Stimulated activated naive B cell treated with anti-CD40 and anti-IgM and Interleukin-4, amounts not matched to agents 10 μg/mL and 1 μg/mL and 100 μg/mL, for 72 hours (primary cell): ENCODE measurements at regions not wholly inside any gene's neighbourhood (a gene's known extent, or its start where the extent isn't known, plus 50 kb on each side); places are given as distances from the start of the nearest gene placed in this dataset.
A peak's percentile ranks its signal among the peaks of the same experiment; 100 is the strongest.
"Not testable (repeated sequence)": the region's sequence is repeated elsewhere in the genome, so short reads cannot be mapped to it uniquely, and the experiment has no call there.

Experiments
- ATAC-seq, 2 donors: fragments of 150-1000 bp; cut with Tn5 transposase; replicated peaks; 2 replicates each; pipeline ENCODE4 v1.10.0; 2021; ENCODE audit warnings: moderate library complexity in 1 of 2
- DNase-seq: peaks from one replicate; pipeline ENCODE4 v3.0.0; 2021
- H3K27ac Mint-ChIP-seq: one replicate; pipeline ENCODE4 v1.8.0; 2022; ENCODE audit warnings: mild to moderate bottlenecking, mixed read lengths
- H3K27me3 Mint-ChIP-seq, 2 donors: one replicate each; pipeline ENCODE4 v1.8.0; 2022; ENCODE audit warnings: mixed read lengths in 2 of 2
- H3K36me3 Mint-ChIP-seq, 2 donors: one replicate each; pipeline ENCODE4 v1.8.0; 2022; ENCODE audit warnings: mixed read lengths in 2 of 2, mild to moderate bottlenecking in 1 of 2
- H3K4me1 Mint-ChIP-seq, 2 donors: one replicate each; pipeline ENCODE4 v1.8.0; 2022; ENCODE audit warnings: mixed read lengths in 2 of 2, mild to moderate bottlenecking in 1 of 2
- H3K4me3 Mint-ChIP-seq, 2 donors: one replicate each; pipeline ENCODE4 v1.8.0; 2022; ENCODE audit warnings: mild to moderate bottlenecking in 2 of 2, mixed read lengths in 2 of 2, moderate library complexity in 1 of 2
- H3K9me3 Mint-ChIP-seq, 2 donors: one replicate each; pipeline ENCODE4 v1.8.0; 2022; ENCODE audit warnings: mixed read lengths in 2 of 2, mild to moderate bottlenecking in 1 of 2

GRCh38 chr1:196366-196765, 255.1 kb downstream of the OR4F29 start:
- DNase-seq, H3K4me3 Mint-ChIP-seq, H3K4me1 Mint-ChIP-seq, ATAC-seq, H3K9me3 Mint-ChIP-seq, H3K27ac Mint-ChIP-seq, H3K36me3 Mint-ChIP-seq, H3K27me3 Mint-ChIP-seq: not testable (repeated sequence)

- not testable (repeated sequence) for ATAC-seq, DNase-seq, H3K9me3 Mint-ChIP-seq, H3K4me3 Mint-ChIP-seq, H3K4me1 Mint-ChIP-seq, H3K36me3 Mint-ChIP-seq, H3K27ac Mint-ChIP-seq, H3K27me3 Mint-ChIP-seq
These were observed 260.0 kb downstream of the OR4F29 start for GRCh38 chr1:191296-192049.

- not testable (repeated sequence) for H3K36me3 Mint-ChIP-seq, ATAC-seq, H3K27me3 Mint-ChIP-seq, DNase-seq, H3K4me1 Mint-ChIP-seq, H3K4me3 Mint-ChIP-seq, H3K9me3 Mint-ChIP-seq, H3K27ac Mint-ChIP-seq
These were observed 260.8 kb downstream of the OR4F29 start for GRCh38 chr1:190678-191077.

- not testable (repeated sequence) for H3K4me3 Mint-ChIP-seq, H3K9me3 Mint-ChIP-seq, ATAC-seq, DNase-seq, H3K36me3 Mint-ChIP-seq, H3K4me1 Mint-ChIP-seq, H3K27ac Mint-ChIP-seq, H3K27me3 Mint-ChIP-seq
These were observed 261.6 kb downstream of the OR4F29 start for GRCh38 chr1:189915-190314.

GRCh38 chr1:189270-189669, 262.2 kb downstream of the OR4F29 start:
- H3K27me3 Mint-ChIP-seq, H3K4me1 Mint-ChIP-seq, H3K36me3 Mint-ChIP-seq, H3K27ac Mint-ChIP-seq, ATAC-seq, H3K4me3 Mint-ChIP-seq, DNase-seq, H3K9me3 Mint-ChIP-seq: not testable (repeated sequence)

- H3K27ac Mint-ChIP-seq, H3K9me3 Mint-ChIP-seq, DNase-seq, H3K4me3 Mint-ChIP-seq, ATAC-seq, H3K27me3 Mint-ChIP-seq, H3K4me1 Mint-ChIP-seq, H3K36me3 Mint-ChIP-seq: not testable (repeated sequence)
These were observed 264.2 kb downstream of the OR4F29 start for GRCh38 chr1:187298-187697.

- H3K4me3 Mint-ChIP-seq, ATAC-seq, H3K4me1 Mint-ChIP-seq, H3K27ac Mint-ChIP-seq, H3K9me3 Mint-ChIP-seq, DNase-seq, H3K36me3 Mint-ChIP-seq, H3K27me3 Mint-ChIP-seq: not testable (repeated sequence)
These were observed 264.8 kb downstream of the OR4F29 start for GRCh38 chr1:186691-187131.

GRCh38 chr1:186223-186622, 265.3 kb downstream of the OR4F29 start:
- not testable (repeated sequence) for H3K4me3 Mint-ChIP-seq, DNase-seq, H3K27me3 Mint-ChIP-seq

GRCh38 chr1:185526-185925, 266.0 kb downstream of the OR4F29 start:
- not testable (repeated sequence) for H3K9me3 Mint-ChIP-seq, H3K27me3 Mint-ChIP-seq, H3K36me3 Mint-ChIP-seq, DNase-seq, H3K27ac Mint-ChIP-seq, ATAC-seq, H3K4me3 Mint-ChIP-seq, H3K4me1 Mint-ChIP-seq

More at GRCh38 chr1:186223-186622, 265.3 kb downstream of the OR4F29 start:
- not testable (repeated sequence) for H3K27ac Mint-ChIP-seq, ATAC-seq, H3K9me3 Mint-ChIP-seq, H3K36me3 Mint-ChIP-seq, H3K4me1 Mint-ChIP-seq

GRCh38 chr1:184336-184686, 267.2 kb downstream of the OR4F29 start:
- H3K4me3 Mint-ChIP-seq, H3K27ac Mint-ChIP-seq, H3K9me3 Mint-ChIP-seq, ATAC-seq, H3K4me1 Mint-ChIP-seq, H3K27me3 Mint-ChIP-seq, DNase-seq, H3K36me3 Mint-ChIP-seq: not testable (repeated sequence)

- not testable (repeated sequence) for H3K4me1 Mint-ChIP-seq, H3K36me3 Mint-ChIP-seq, H3K27ac Mint-ChIP-seq, H3K27me3 Mint-ChIP-seq, H3K4me3 Mint-ChIP-seq, ATAC-seq, H3K9me3 Mint-ChIP-seq, DNase-seq
These were observed 267.7 kb downstream of the OR4F29 start for GRCh38 chr1:183620-184335.

- not testable (repeated sequence) for H3K36me3 Mint-ChIP-seq, H3K9me3 Mint-ChIP-seq, H3K4me1 Mint-ChIP-seq, H3K27me3 Mint-ChIP-seq, DNase-seq, H3K4me3 Mint-ChIP-seq, H3K27ac Mint-ChIP-seq, ATAC-seq
These were observed 268.4 kb downstream of the OR4F29 start for GRCh38 chr1:183081-183480.

- H3K4me1 Mint-ChIP-seq, H3K27me3 Mint-ChIP-seq, H3K36me3 Mint-ChIP-seq, DNase-seq, H3K4me3 Mint-ChIP-seq, ATAC-seq, H3K9me3 Mint-ChIP-seq: not testable (repeated sequence)
- peak overlapping the region; percentile 37 for H3K27ac Mint-ChIP-seq
These were observed 268.8 kb downstream of the OR4F29 start for GRCh38 chr1:182631-183030.

- ATAC-seq, H3K4me1 Mint-ChIP-seq, H3K27ac Mint-ChIP-seq, H3K36me3 Mint-ChIP-seq, H3K27me3 Mint-ChIP-seq, H3K9me3 Mint-ChIP-seq, DNase-seq: not testable (repeated sequence)
- peak overlapping the region in 1 of 2 donors; percentile 59 for H3K4me3 Mint-ChIP-seq
These were observed 269.9 kb downstream of the OR4F29 start for GRCh38 chr1:181247-182216.
